A673 (cell line): ENCODE measurements at regions not wholly inside any gene's neighbourhood (a gene's known extent, or its start where the extent isn't known, plus 50 kb on each side); places are given as distances from the start of the nearest gene placed in this dataset.

Experiments used
- CTCF ChIP-seq: fragments of 300-800, 200-600 bp; sonication (generic); conservative IDR thresholded peaks from 2 replicates; pipeline ENCODE4 v1.5.1; 2017; ENCODE audit warnings: low read depth, mild to moderate bottlenecking, antibody characterized with exemption, low read length, moderate library complexity, mixed read lengths
- EZH2 ChIP-seq: fragments of 200-600 bp; sonication (generic); IDR thresholded peaks from 2 replicates; pipeline ENCODE4 v1.6.1; 2017; ENCODE audit warnings: borderline replicate concordance, low read depth, mild to moderate bottlenecking, mixed read lengths, antibody characterized with exemption, low read length; ENCODE audit not compliant: poor library complexity, severe bottlenecking

GRCh38 chr7:18363751-18364380 is 131.7 kb upstream of the HDAC9 start:
- no peak for TF ChIP-seq CTCF
- no peak for TF ChIP-seq EZH2
